NOMO-1 (cell line): ENCODE measurements at regions not wholly inside any gene's neighbourhood (a gene's known extent, or its start where the extent isn't known, plus 50 kb on each side); places are given as distances from the start of the nearest gene placed in this dataset.

ENCODE experiments used
- DNase-seq, 2 experiments: peaks; one replicate each; lab custom pipeline; 2025; ENCODE audit not compliant: unreplicated experiment in 2 of 2; lab: John Stamatoyannopoulos, UW

- no peak for DNase-seq
Observed at GRCh38 chr3:86733257-86733656, 257.7 kb downstream of the VGLL3 start.

GRCh38 chr3:86731501-86731901 lies 259.4 kb downstream of the VGLL3 start:
- no peak for DNase-seq

GRCh38 chr3:86723433-86723832 lies 267.5 kb downstream of the VGLL3 start:
- no peak for DNase-seq

- DNase-seq, result no peak
Observed at GRCh38 chr3:86711634-86712033, 279.3 kb downstream of the VGLL3 start.

GRCh38 chr3:86708893-86709292 lies 282.1 kb downstream of the VGLL3 start:
- DNase-seq, result no peak

GRCh38 chr3:86702381-86702958 lies 288.5 kb downstream of the VGLL3 start:
- peak; percentile 0 to 26 for DNase-seq

- DNase-seq, result no peak
Observed at GRCh38 chr3:86695752-86696151, 295.2 kb downstream of the VGLL3 start.

- no peak for DNase-seq
Observed at GRCh38 chr3:86673991-86674390, 317.0 kb downstream of the VGLL3 start.

- no peak for DNase-seq
Observed at GRCh38 chr3:86661817-86662216, 329.1 kb downstream of the VGLL3 start.

- DNase-seq, result no peak
Observed at GRCh38 chr3:86658876-86659275, 332.1 kb downstream of the VGLL3 start.

- no peak for DNase-seq
Observed at GRCh38 chr3:86654806-86655460, 336.0 kb downstream of the VGLL3 start.

- no peak for DNase-seq
Observed at GRCh38 chr3:86653661-86654205, 337.2 kb downstream of the VGLL3 start.

GRCh38 chr3:86648087-86648486 lies 342.9 kb downstream of the VGLL3 start:
- DNase-seq, result no peak

GRCh38 chr3:86645756-86646155 lies 345.2 kb downstream of the VGLL3 start:
- DNase-seq, result no peak

- DNase-seq, result no peak
Observed at GRCh38 chr3:86634361-86634760, 356.6 kb downstream of the VGLL3 start.

- no peak for DNase-seq
Observed at GRCh38 chr3:86629511-86629910, 361.4 kb downstream of the VGLL3 start.

- DNase-seq, result no peak
Observed at GRCh38 chr3:86624192-86624591, 366.8 kb downstream of the VGLL3 start.

- no peak for DNase-seq
Observed at GRCh38 chr3:86618706-86619105, 372.2 kb downstream of the VGLL3 start.

- no peak for DNase-seq
Observed at GRCh38 chr3:86605166-86605565, 385.8 kb downstream of the VGLL3 start.

GRCh38 chr3:86595696-86596095 lies 395.3 kb downstream of the VGLL3 start:
- no peak for DNase-seq

- DNase-seq, result no peak
Observed at GRCh38 chr3:86594838-86595237, 396.1 kb downstream of the VGLL3 start.

- DNase-seq, result no peak
Observed at GRCh38 chr3:86578071-86578470, 412.9 kb downstream of the VGLL3 start.
